A673 (cell line): ENCODE measurements at regions not wholly inside any gene's neighbourhood (a gene's known extent, or its start where the extent isn't known, plus 50 kb on each side); places are given as distances from the start of the nearest gene placed in this dataset.
A peak's percentile ranks its signal among the peaks of the same experiment; 100 is the strongest.

ENCODE experiments used
- BruUV-seq: library from RNA; stranded (reverse); fragments of 400-500 nt; replicated peaks from 2 replicates; lab custom pipeline; 2021; lab: Mats Ljungman, UMichigan
- CTCF ChIA-PET: fragments of 300-600 bp; sonication (Branson Sonifier 250); formaldehyde crosslinking; loops from one replicate; lab custom pipeline; 2022; ENCODE audit warnings: antibody characterized with exemption; lab: Charles Lee
- POLR2A ChIA-PET: fragments of 300-600 bp; sonication (Branson Sonifier 250); formaldehyde crosslinking; loops from one replicate; lab custom pipeline; 2022; ENCODE audit warnings: antibody characterized with exemption; ENCODE audit not compliant: low non-redundant PET; lab: Charles Lee
- DNase-seq: peaks from one replicate; pipeline ENCODE4 v3.0.0-alpha.2; 2015; ENCODE audit warnings: low spot score
- H3K27ac ChIP-seq: fragments of 200-600 bp; sonication (generic); 2 replicates; pipeline ENCODE4 v1.5.1; 2016; ENCODE audit warnings: mixed run types, low read depth, mild to moderate bottlenecking, mixed read lengths, antibody characterized with exemption, low read length; ENCODE audit not compliant: poor library complexity, severe bottlenecking
- H3K27me3 ChIP-seq: fragments of 200-600 bp; sonication (generic); replicated peaks from 2 replicates; pipeline ENCODE4 v1.6.1; 2017; ENCODE audit warnings: mixed run types, low read depth, mild to moderate bottlenecking, mixed read lengths, antibody characterized with exemption, low read length; ENCODE audit not compliant: insufficient read depth, poor library complexity
- H3K36me3 ChIP-seq: fragments of 200-600 bp; sonication (generic); 2 replicates; pipeline ENCODE4 v1.6.1; 2016; ENCODE audit warnings: mixed run types, mild to moderate bottlenecking, mixed read lengths, antibody characterized with exemption, low read length; ENCODE audit not compliant: insufficient read depth, poor library complexity, severe bottlenecking
- H3K4me1 ChIP-seq: fragments of 200-600 bp; sonication (generic); 2 replicates; pipeline ENCODE4 v1.6.1; 2017; ENCODE audit warnings: mixed run types, mild to moderate bottlenecking, mixed read lengths, antibody characterized with exemption, low read length; ENCODE audit not compliant: insufficient read depth, poor library complexity, severe bottlenecking
- H3K4me3 ChIP-seq: fragments of 200-600 bp; sonication (generic); 2 replicates; pipeline ENCODE4 v1.5.1; 2016; ENCODE audit warnings: low read depth, mixed run types, mild to moderate bottlenecking, mixed read lengths, low read length; ENCODE audit not compliant: poor library complexity, severe bottlenecking
- H3K9me3 ChIP-seq: fragments of 200-600 bp; sonication (generic); 2 replicates; pipeline ENCODE4 v1.6.1; 2016; ENCODE audit warnings: mixed run types, low read depth, mild to moderate bottlenecking, mixed read lengths, antibody characterized with exemption, low read length; ENCODE audit not compliant: poor library complexity, severe bottlenecking
- CTCF ChIP-seq: fragments of 300-800, 200-600 bp; sonication (generic); conservative IDR thresholded peaks from 2 replicates; pipeline ENCODE4 v1.5.1; 2017; ENCODE audit warnings: low read depth, mild to moderate bottlenecking, antibody characterized with exemption, low read length, moderate library complexity, mixed read lengths
- EZH2 ChIP-seq: fragments of 200-600 bp; sonication (generic); IDR thresholded peaks from 2 replicates; pipeline ENCODE4 v1.6.1; 2017; ENCODE audit warnings: borderline replicate concordance, low read depth, mild to moderate bottlenecking, mixed read lengths, antibody characterized with exemption, low read length; ENCODE audit not compliant: poor library complexity, severe bottlenecking
- intact Hi-C: fragments of 100-400 bp; cut with micrococcal nuclease; formaldehyde crosslinking; loops from one replicate; pipeline ENCODE4 v1.10.0; 2022; ENCODE audit not compliant: unreplicated experiment

DNA sequence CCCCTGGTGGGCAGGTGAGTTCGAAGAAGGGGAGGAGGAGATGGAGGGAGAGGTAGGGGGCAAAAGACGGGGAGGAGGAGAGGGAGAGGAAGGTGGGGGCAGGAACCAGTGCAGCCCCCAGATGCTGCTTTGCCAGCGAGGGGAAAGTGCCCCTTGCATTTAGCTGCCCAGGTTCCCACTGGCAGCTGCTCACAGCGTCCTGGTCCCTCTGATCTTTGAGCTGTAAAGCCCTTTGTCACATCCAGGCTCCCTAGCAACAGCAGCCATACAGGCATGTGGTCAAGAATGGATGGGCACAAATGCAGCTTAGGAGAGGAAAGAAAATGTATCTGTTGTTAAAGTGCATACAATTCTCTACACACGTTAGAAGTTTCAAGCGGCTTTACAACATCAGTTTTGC lies 160.9 kb downstream of the CD83 start:
- Histone ChIP-seq H3K4me1 (peaks cover 16% of the 10 kb centered on the region), H3K27ac (no peak overlapping the region), H3K36me3 (no peaks in the 10 kb centered on the region), H3K27me3 (no peaks in the 10 kb centered on the region), H3K4me3 (no peak overlapping the region), H3K9me3 (no peaks in the 10 kb centered on the region)
- BruUV-seq = no TSS peak
- TF ChIP-seq EZH2 (no peak), CTCF (no peak)
- ChIA-PET POLR2A (no interaction called here), CTCF (no interaction called here)
- DNase-seq = no peak
- intact Hi-C loops = no loop called here

- intact Hi-C loops = no loop called here
- TF ChIP-seq EZH2 (no peak), CTCF (no peak)
- DNase-seq = no peak
- Histone ChIP-seq H3K27ac (no peak overlapping the region), H3K9me3 (no peaks in the 10 kb centered on the region), H3K4me1 (peaks cover 16% of the 10 kb centered on the region), H3K4me3 (no peak overlapping the region), H3K36me3 (no peaks in the 10 kb centered on the region), H3K27me3 (no peaks in the 10 kb centered on the region)
- POLR2A ChIA-PET = no interaction called here
- BruUV-seq = no TSS peak
- CTCF ChIA-PET = no interaction called here
These were observed 162.5 kb downstream of the CD83 start for GRCh38 chr6:14280006-14280510.

- ChIA-PET CTCF (no interaction called here), POLR2A (no interaction called here)
- no peak overlapping the region for H3K4me3 ChIP-seq
- H3K4me1 ChIP-seq = peaks cover 12% of the 10 kb centered on the region
- H3K27ac ChIP-seq = no peak overlapping the region
- intact Hi-C loops = no loop called here
- no peak for DNase-seq
- H3K9me3 ChIP-seq = no peaks in the 10 kb centered on the region
- no TSS peak for BruUV-seq
- H3K27me3 ChIP-seq = no peaks in the 10 kb centered on the region
- H3K36me3 ChIP-seq = no peaks in the 10 kb centered on the region
- TF ChIP-seq CTCF (peak; percentile 42), EZH2 (no peak)
These were observed 163.3 kb downstream of the CD83 start for GRCh38 chr6:14280766-14281293.
